ENCODE measurements at regions not wholly inside any gene's neighbourhood (a gene's known extent, or its start where the extent isn't known, plus 50 kb on each side); places are given as distances from the start of the nearest gene placed in this dataset.

GRCh38 chr6:119479860-119480655, 130.5 kb upstream of the MAN1A1 start:
- H3K27ac ChIP-seq: no peak overlapping the region
- H3K4me3 ChIP-seq: no peak overlapping the region
- no peaks in the 10 kb centered on the region for H3K9me3 ChIP-seq
- no peaks in the 10 kb centered on the region for H3K4me1 ChIP-seq
- TF ChIP-seq CTCF (IDR thresholded peaks at IDR 0.05): no peak
- intact Hi-C loops (cut with DNase I; ENCODE audit: low total_unique reads): no loop called here
- H3K27me3 ChIP-seq: no peaks in the 10 kb centered on the region
- H3K36me3 ChIP-seq: no peaks in the 10 kb centered on the region
- DNase-seq: no peak

- Histone ChIP-seq H3K4me3 (no peak overlapping the region), H3K27me3 (no peaks in the 10 kb centered on the region), H3K36me3 (no peaks in the 10 kb centered on the region), H3K27ac (no peak overlapping the region), H3K4me1 (no peaks in the 10 kb centered on the region), H3K9me3 (no peaks in the 10 kb centered on the region)
- intact Hi-C loops (cut with DNase I; ENCODE audit: low total_unique reads): no loop called here
- no peak for TF ChIP-seq CTCF (IDR thresholded peaks at IDR 0.05)
- no peak for DNase-seq
These were observed 127.0 kb upstream of the MAN1A1 start for GRCh38 chr6:119476554-119476953.

GRCh38 chr6:119476024-119476423, 126.5 kb upstream of the MAN1A1 start:
- no peak overlapping the region for H3K27ac ChIP-seq
- no peak for TF ChIP-seq CTCF (IDR thresholded peaks at IDR 0.05)
- no peaks in the 10 kb centered on the region for H3K27me3 ChIP-seq
- intact Hi-C loops (cut with DNase I; ENCODE audit: low total_unique reads): no loop called here
- no peaks in the 10 kb centered on the region for H3K4me1 ChIP-seq
- no peaks in the 10 kb centered on the region for H3K36me3 ChIP-seq
- no peaks in the 10 kb centered on the region for H3K9me3 ChIP-seq
- H3K4me3 ChIP-seq: no peak overlapping the region
- no peak for DNase-seq

- DNase-seq: no peak
- H3K9me3 ChIP-seq: peaks cover 0 to 5% (median 0%) of the 10 kb centered on the region in 3 donors
- no peaks in the 10 kb centered on the region for H3K27me3 ChIP-seq
- H3K4me1 ChIP-seq: no peaks in the 10 kb centered on the region
- H3K27ac ChIP-seq: no peak overlapping the region
- intact Hi-C loops (cut with DNase I; ENCODE audit: low total_unique reads): no loop called here
- H3K4me3 ChIP-seq: no peak overlapping the region
- no peaks in the 10 kb centered on the region for H3K36me3 ChIP-seq
- no peak for TF ChIP-seq CTCF (IDR thresholded peaks at IDR 0.05)
These were observed 121.5 kb upstream of the MAN1A1 start for GRCh38 chr6:119470893-119471542.

- no peaks in the 10 kb centered on the region for H3K27me3 ChIP-seq
- intact Hi-C loops (cut with DNase I; ENCODE audit: low total_unique reads): no loop called here
- H3K4me1 ChIP-seq: no peaks in the 10 kb centered on the region
- DNase-seq: no peak
- no peak overlapping the region for H3K4me3 ChIP-seq
- H3K27ac ChIP-seq: no peak overlapping the region
- no peak for TF ChIP-seq CTCF (IDR thresholded peaks at IDR 0.05)
- H3K9me3 ChIP-seq: peaks cover 0 to 5% (median 0%) of the 10 kb centered on the region in 3 donors
- H3K36me3 ChIP-seq: no peaks in the 10 kb centered on the region
These were observed 118.0 kb upstream of the MAN1A1 start for GRCh38 chr6:119467488-119468081.

Data from tibial artery (tissue), 4 donors.